HG02759 (cell line): ENCODE measurements at regions not wholly inside any gene's neighbourhood (a gene's known extent, or its start where the extent isn't known, plus 50 kb on each side); places are given as distances from the start of the nearest gene placed in this dataset.

Experiments
- ATAC-seq: cut with Tn5 transposase; IDR thresholded peaks from one replicate; pipeline ENCODE4 v1.9.1; 2021; ENCODE audit warnings: mild to moderate bottlenecking, moderate library complexity; ENCODE audit not compliant: unreplicated experiment

- ATAC-seq, result no peak
These were observed 159.5 kb upstream of the FAT4 start for GRCh38 chr4:125155251-125155650.

DNA sequence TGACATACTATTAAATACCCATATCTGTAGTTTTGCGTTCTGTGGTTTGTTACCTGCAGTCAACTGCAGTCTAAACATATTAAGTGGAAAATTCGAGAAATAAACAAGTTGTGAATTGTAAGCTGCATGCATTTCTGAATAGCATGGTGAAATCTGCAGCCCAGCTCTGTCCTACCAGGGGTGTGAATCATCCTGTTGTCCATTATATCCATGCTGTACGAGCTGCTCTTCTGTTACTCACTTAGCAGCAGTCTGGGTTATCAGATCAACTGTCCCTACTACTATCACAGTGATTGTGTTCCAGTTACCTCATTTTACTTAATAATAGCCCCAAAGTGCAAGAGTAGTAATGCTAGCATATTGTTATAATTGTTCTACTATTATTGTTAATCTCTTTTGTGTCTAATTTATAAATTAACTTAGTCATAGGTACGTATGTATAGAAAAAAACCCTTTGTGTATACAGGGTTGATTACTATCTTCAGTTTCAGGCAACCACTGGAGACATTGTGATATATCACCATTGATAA is 173.7 kb upstream of the FAT4 start:
- ATAC-seq, result no peak

- no peak for ATAC-seq
These were observed 179.1 kb upstream of the FAT4 start for GRCh38 chr4:125135652-125136051.

- no peak for ATAC-seq
These were observed 182.0 kb upstream of the FAT4 start for GRCh38 chr4:125132729-125133128.

DNA sequence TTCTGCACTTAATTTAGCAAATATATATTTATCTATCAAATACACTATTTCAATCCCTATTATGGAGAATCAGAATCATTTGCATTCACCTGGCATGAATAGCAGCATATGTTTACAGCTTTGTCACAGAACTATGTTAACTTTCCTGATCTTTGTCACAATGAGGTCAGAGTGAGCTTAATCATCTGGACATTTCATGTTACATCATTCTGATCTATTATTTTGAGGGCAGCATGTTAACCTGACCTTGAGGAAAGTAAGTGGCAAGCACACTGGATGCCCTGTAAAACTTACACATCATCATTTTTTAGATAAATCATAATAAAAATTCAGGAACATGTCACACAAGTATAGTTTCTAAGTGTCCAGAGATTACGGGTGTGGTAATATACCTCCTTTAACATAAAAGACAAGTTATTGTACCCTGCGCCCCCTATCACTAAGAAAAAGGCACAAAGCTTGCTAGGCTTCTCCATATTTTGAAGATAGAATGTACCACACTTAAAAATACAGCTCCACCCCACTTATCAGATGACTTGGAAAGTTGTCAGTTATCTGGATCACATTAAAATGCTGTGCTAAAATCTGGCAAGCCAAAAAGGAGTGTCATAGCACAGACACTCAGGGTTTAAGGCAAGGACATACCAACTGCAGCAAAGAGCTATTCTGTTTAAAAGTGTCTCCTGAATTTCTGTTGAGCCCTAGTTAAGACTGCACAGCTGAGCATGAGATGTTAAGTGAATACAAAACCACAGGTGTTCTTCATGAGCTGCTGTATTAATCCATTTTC is 182.7 kb upstream of the FAT4 start:
- no peak for ATAC-seq

- ATAC-seq, result no peak
These were observed 189.5 kb upstream of the FAT4 start for GRCh38 chr4:125125276-125125675.

DNA sequence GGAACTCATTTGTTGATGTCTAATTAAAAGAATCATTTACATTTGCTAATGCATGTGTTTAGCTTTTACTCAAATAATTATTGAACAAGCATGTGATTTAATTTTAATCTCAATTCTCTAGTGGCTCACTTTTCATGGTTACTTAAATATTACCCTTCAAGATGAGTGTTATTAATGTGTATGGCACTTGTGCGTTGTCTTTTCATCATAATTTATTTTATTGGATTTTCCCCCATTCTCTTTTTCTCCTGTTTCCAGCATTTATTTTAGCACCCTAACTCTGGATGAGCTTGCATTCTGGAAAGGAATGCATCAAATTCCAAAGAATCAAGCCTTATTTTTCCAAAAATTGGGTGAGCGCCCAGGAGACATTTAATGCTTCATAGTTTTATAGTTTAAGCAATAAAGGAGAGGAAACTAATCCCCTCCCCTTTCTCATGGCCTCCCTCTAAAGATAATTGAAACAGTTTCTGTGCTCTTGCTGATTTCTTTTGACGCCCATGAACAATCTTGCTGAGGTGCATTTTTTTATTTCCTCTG is 191.1 kb upstream of the FAT4 start:
- no peak for ATAC-seq

GRCh38 chr4:125121581-125121980 is 193.2 kb upstream of the FAT4 start:
- no peak for ATAC-seq

- ATAC-seq, result no peak
These were observed 198.3 kb upstream of the FAT4 start for GRCh38 chr4:125116431-125116830.

GRCh38 chr4:125115941-125116340 is 198.8 kb upstream of the FAT4 start:
- ATAC-seq, result no peak

DNA sequence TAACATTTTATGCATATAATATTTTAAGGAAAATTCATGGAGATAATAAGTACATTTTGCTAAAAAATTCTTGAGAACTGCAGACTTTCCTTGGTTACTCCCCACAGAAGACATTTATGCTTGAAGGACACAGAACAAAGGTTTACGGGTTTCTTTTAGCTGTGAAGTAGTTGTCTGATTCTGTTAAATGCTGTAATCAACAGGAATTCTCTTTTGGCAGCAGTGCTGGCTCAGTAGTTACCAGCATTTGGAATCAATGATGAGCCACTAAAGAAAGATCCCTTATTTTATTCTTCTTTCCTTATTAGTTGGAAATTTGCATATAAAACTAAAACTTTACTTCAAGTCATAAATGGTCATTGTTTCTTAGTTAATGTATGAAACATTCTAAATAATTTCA is 199.3 kb upstream of the FAT4 start:
- no peak for ATAC-seq

DNA sequence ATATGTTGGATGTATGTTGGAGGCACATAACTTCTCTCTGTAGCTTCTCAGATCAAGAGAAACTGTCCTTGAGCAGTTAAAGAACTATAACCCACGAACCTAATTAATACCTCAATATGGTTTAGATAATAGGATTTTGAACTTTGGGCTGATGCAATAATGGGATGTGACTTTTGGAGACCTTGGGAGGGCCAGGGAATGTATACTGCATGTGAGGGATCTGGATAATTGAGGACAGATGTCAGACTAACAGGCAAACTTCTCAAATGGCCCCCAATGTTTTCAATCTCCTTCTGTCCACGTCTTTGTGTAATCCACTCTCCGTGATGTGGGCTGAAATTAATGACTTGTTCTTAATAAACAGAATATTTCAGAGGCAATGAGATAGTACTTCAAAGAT is 202.2 kb upstream of the FAT4 start:
- ATAC-seq, result no peak

DNA sequence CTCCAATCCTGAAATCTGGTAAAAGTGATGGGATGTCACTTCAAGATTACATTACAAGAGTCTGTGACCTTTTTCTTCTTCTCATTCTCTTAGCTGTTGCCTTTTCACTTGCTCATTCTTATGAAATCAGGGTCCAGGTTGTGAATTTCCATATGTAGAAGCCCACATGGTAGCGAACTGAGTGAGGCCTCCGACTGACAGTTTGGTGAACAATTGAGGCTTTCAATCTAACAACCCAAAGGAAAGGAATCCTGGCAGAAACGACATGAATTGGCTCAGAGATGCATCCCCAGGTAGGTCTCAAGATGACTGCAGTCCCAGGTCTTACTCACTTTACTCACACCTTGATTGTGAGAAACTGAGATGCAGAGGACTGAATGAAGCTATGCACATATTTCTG is 203.4 kb upstream of the FAT4 start:
- no peak for ATAC-seq

DNA sequence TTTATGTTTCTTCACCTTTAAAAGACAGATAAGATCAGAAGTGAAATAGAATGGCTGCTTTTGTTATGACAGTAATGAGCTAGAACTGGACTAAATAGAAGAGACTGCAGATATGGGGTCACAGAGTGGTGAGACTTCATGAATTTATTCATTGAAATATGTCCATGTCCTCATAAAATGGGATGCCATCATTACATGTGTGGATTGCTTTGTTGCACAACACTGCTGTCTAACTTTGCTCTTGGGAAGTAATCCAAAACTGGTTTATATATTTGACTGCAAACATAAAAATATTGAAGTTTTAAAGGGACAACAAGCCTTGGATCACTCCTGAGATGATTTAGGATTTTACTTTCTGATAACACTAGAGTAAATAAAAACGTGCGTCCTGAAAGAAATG is 209.2 kb upstream of the FAT4 start:
- ATAC-seq, result no peak

DNA sequence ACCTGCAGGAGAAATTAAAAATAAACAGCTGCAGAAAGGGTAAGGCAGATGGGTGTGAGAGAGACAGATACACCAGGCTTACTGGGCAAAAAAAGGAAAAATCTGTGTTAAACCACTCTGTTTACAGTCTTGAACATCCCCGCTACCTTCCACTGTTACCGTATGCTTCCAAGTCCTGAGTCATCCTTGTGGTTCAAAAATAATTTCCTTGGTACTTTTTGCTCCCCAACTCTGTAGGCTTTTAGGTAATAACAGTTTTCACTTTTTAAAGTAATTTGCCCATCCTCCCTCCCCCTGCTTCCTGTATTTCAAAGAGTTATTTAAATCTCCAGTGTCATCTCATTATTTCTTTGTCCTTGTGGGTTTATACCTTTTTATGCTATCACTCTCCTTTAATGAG is 210.1 kb upstream of the FAT4 start:
- no peak for ATAC-seq

DNA sequence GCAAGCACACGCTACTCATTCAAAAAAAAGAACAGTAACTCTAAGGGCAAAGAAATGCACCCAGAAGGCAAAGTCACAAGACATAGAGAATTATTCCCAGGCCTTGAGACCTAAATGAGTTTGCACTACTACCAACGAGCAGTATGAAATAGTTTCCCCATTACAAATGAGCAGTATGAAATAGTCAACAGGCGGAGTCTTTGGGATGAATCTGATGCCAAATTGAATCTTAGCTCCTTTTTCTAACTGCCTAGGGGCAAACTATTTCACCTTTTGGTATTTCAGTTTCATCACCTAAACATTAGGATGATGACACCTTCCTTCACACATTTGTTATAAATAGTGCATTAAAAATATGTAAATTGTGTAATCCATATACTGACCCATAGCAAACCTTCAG is 213.0 kb upstream of the FAT4 start:
- no peak for ATAC-seq

- ATAC-seq, result no peak
These were observed 217.0 kb upstream of the FAT4 start for GRCh38 chr4:125097729-125098128.

GRCh38 chr4:125096662-125097061 is 218.1 kb upstream of the FAT4 start:
- no peak for ATAC-seq

GRCh38 chr4:125091541-125091940 is 223.2 kb upstream of the FAT4 start:
- ATAC-seq, result no peak

DNA sequence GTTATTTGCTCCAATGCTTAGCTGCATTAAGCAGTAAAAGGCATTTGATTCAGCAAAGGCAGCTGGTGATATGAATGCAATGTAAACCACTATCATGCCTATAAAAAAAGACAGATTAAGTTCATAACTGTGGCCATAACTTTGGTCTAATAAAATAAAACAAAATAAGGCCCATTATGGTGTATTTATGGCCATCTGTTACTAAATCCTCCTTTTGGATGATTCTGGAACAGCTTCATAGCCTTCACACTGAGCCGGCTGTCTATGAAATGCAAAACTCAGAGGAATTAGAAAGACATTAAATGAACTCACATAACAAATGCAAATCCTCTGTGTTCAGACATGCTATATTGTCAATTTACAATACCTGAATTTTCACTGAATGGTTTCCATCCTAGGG is 223.7 kb upstream of the FAT4 start:
- ATAC-seq, result no peak

DNA sequence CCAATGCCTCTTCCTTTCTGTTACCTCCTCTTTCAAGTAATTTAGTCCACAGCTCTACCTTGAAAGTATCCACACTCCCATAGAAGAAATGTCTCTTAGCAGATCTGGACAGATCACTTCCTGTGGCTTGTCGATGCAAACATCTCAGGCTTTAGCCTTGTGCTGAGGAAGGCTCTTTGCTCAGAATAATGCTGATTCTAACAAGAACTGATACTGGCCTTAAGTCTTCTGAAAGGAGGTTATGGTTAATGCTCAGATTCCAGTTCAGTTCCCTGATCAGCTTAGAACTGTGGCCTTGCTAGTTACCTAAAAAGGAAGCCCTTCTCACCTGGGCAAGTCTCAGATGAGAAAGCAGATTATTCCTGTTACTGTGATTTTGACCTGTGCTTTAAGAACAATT is 230.1 kb upstream of the FAT4 start:
- no peak for ATAC-seq

- no peak for ATAC-seq
These were observed 231.9 kb upstream of the FAT4 start for GRCh38 chr4:125082729-125083417.
